Prostate gland (tissue), 2 donors: ENCODE measurements at regions not wholly inside any gene's neighbourhood (a gene's known extent, or its start where the extent isn't known, plus 50 kb on each side); places are given as distances from the start of the nearest gene placed in this dataset.

Source experiments
- POLR2A ChIP-seq: fragments of 450-650 bp; IDR thresholded peaks from one replicate; pipeline ENCODE4 v1.6.1; 2016; ENCODE audit warnings: antibody characterized with exemption, mild to moderate bottlenecking
- TF ChIP-seq, protein P1 (sequence below), 4 experiments: fragments of 200-600 bp in 2 of 4; fragments of 450-650 bp in 2 of 4; sonication (generic) in 2 of 4; IDR thresholded peaks; 1 replicate in 3 of 4; 2 replicates in 1 of 4; pipeline ENCODE4 v1.5.1; 2016 to 2019; ENCODE audit warnings: antibody characterized with exemption in 4 of 4, mild to moderate bottlenecking in 2 of 4, moderate library complexity in 2 of 4

DNA sequence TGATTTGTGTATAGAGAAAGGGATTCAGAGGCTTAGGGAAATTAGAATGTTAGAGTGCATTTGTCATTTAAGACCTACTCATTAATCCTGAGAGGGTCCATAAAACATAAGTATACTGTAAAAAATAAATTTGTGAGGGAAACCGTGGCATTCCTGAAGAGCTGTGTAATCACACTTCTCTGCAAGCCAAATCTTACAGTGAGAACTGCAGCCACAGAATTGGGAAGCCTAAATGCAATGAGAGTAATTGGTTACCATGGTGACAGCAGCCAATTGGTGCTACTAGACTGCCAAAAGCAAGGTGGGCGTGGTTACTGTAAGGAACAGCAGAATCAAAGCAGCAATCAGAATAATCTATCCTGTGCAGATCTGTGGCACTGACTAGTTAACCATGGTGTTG is 345.2 kb upstream of the GRID2 start:
- TF ChIP-seq, protein P1, sequence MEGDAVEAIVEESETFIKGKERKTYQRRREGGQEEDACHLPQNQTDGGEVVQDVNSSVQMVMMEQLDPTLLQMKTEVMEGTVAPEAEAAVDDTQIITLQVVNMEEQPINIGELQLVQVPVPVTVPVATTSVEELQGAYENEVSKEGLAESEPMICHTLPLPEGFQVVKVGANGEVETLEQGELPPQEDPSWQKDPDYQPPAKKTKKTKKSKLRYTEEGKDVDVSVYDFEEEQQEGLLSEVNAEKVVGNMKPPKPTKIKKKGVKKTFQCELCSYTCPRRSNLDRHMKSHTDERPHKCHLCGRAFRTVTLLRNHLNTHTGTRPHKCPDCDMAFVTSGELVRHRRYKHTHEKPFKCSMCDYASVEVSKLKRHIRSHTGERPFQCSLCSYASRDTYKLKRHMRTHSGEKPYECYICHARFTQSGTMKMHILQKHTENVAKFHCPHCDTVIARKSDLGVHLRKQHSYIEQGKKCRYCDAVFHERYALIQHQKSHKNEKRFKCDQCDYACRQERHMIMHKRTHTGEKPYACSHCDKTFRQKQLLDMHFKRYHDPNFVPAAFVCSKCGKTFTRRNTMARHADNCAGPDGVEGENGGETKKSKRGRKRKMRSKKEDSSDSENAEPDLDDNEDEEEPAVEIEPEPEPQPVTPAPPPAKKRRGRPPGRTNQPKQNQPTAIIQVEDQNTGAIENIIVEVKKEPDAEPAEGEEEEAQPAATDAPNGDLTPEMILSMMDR (IDR thresholded peaks at IDR 0.05), result no peak
- TF ChIP-seq POLR2A, result no peak
